Keratinocyte (primary cell): ENCODE measurements at regions not wholly inside any gene's neighbourhood (a gene's known extent, or its start where the extent isn't known, plus 50 kb on each side); places are given as distances from the start of the nearest gene placed in this dataset.

Experiments
- DNase-seq: peaks from one replicate; pipeline ENCODE4 v3.0.0-alpha.2; 2011; ENCODE audit warnings: low read depth, missing footprints, low spot score
- FAIRE-seq: peaks from 2 replicates; lab custom pipeline; 2011; peaks lifted over from hg19 to GRCh38; lab: Jason Lieb, UNC
- H2AFZ ChIP-seq: 2 replicates; pipeline ENCODE4 v1.6.0; 2012; ENCODE audit warnings: low read length, control low read depth, inconsistent platforms; ENCODE audit not compliant: control insufficient read depth
- H3K27ac ChIP-seq: 2 replicates; pipeline ENCODE4 v1.5.1; 2011; ENCODE audit warnings: low read length; ENCODE audit not compliant: control insufficient read depth, insufficient read depth
- H3K27me3 ChIP-seq: 3 replicates; pipeline ENCODE4 v1.6.0; 2011; ENCODE audit warnings: low read length; ENCODE audit not compliant: control insufficient read depth, insufficient read depth; ENCODE audit errors: extremely low read depth
- H3K36me3 ChIP-seq, 2 experiments: 2 replicates in 1 of 2; 3 replicates in 1 of 2; pipeline ENCODE4 v1.5.1; 2011; ENCODE audit warnings: low read length in 2 of 2, mild to moderate bottlenecking in 1 of 2; ENCODE audit not compliant: control insufficient read depth in 2 of 2, insufficient read depth in 2 of 2; ENCODE audit errors: extremely low read depth in 1 of 2
- H3K4me1 ChIP-seq: 3 replicates; pipeline ENCODE4 v1.5.1; 2011; ENCODE audit warnings: low read length; ENCODE audit not compliant: control insufficient read depth, insufficient read depth; ENCODE audit errors: extremely low read depth
- H3K4me2 ChIP-seq: 3 replicates; pipeline ENCODE4 v1.6.0; 2011; ENCODE audit warnings: low read depth, low read length; ENCODE audit not compliant: control insufficient read depth, insufficient read depth; ENCODE audit errors: extremely low read depth
- H3K4me3 ChIP-seq, 3 experiments: fragments of 200-600 bp in 1 of 3; sonication (generic) in 1 of 3; 2 replicates in 2 of 3; 3 replicates in 1 of 3; pipeline ENCODE4 v1.5.1; 2011 to 2016; ENCODE audit warnings: low read length in 3 of 3, mild to moderate bottlenecking in 3 of 3, control low read depth in 2 of 3, inconsistent platforms in 1 of 3, low read depth in 1 of 3, mixed read lengths in 1 of 3, mixed run types in 1 of 3, moderate library complexity in 1 of 3; ENCODE audit not compliant: control insufficient read depth in 2 of 3, insufficient read depth in 2 of 3; ENCODE audit errors: extremely low read depth in 1 of 3
- H3K79me2 ChIP-seq: 2 replicates; pipeline ENCODE4 v1.6.0; 2012; ENCODE audit warnings: low read length; ENCODE audit not compliant: control insufficient read depth, insufficient read depth
- H3K9ac ChIP-seq: 3 replicates; pipeline ENCODE4 v1.6.0; 2011; ENCODE audit warnings: low read length; ENCODE audit not compliant: control insufficient read depth, insufficient read depth; ENCODE audit errors: extremely low read depth
- H3K9me1 ChIP-seq: 3 replicates; pipeline ENCODE4 v1.6.0; 2011; ENCODE audit warnings: low read length; ENCODE audit not compliant: control insufficient read depth, insufficient read depth; ENCODE audit errors: extremely low read depth
- H3K9me3 ChIP-seq: 2 replicates; pipeline ENCODE4 v1.5.1; 2012; ENCODE audit warnings: low read depth, low read length; ENCODE audit not compliant: control insufficient read depth
- H4K20me1 ChIP-seq: 3 replicates; pipeline ENCODE4 v1.6.0; 2011; ENCODE audit warnings: low read length; ENCODE audit not compliant: control insufficient read depth, insufficient read depth; ENCODE audit errors: extremely low read depth
- CTCF ChIP-seq, 3 experiments: IDR thresholded peaks in 1 of 3; conservative IDR thresholded peaks in 1 of 3; optimal IDR thresholded peaks in 1 of 3; 2 replicates in 2 of 3; 3 replicates in 1 of 3; pipeline versions ENCODE3 to v1.5.1; 2011; ENCODE audit warnings: low read length in 3 of 3, mild to moderate bottlenecking in 3 of 3, moderate library complexity in 2 of 3, control low read depth in 1 of 3, inconsistent platforms in 1 of 3; ENCODE audit not compliant: insufficient read depth in 2 of 3; ENCODE audit errors: extremely low read depth in 1 of 3
- EZH2 ChIP-seq: IDR thresholded peaks from one replicate; pipeline ENCODE4 v1.6.1; 2012; ENCODE audit warnings: inconsistent platforms, mild to moderate bottlenecking, low read length, moderate library complexity
- dilution Hi-C: fragments of 300-500 bp; cut with MboI; formaldehyde crosslinking; loops from one replicate; pipeline ENCODE4 v1.7.0; 2020; ENCODE audit warnings: low sequenced_read_pairs; ENCODE audit not compliant: extremely low pct_ligation_motif_present

GRCh38 chr6:145073811-145074210 is 661.5 kb downstream of the EPM2A start:
- H3K79me2 ChIP-seq, result no peaks in the 10 kb centered on the region
- no peaks in the 10 kb centered on the region for H3K4me1 ChIP-seq
- H3K9me1 ChIP-seq, result no peaks in the 10 kb centered on the region
- H3K4me3 ChIP-seq, result no peak overlapping the region
- dilution Hi-C loops, result no loop called here
- no peak overlapping the region for H2AFZ ChIP-seq
- no peak for TF ChIP-seq EZH2
- TF ChIP-seq CTCF (optimal IDR thresholded peaks at IDR 0.05 in 1 of 3, IDR thresholded peaks at IDR 0.05 in 1 of 3, conservative IDR thresholded peaks at IDR 0.05 in 1 of 3; ENCODE audit: extremely low read depth in 1 of 3, insufficient read depth in 2 of 3, low read length in 3 of 3), result no peak
- no peaks in the 10 kb centered on the region for H3K36me3 ChIP-seq
- H3K27me3 ChIP-seq, result no peaks in the 10 kb centered on the region
- DNase-seq (no peak), FAIRE-seq (no peak)
- H3K4me2 ChIP-seq, result no peak overlapping the region
- no peak overlapping the region for H3K9ac ChIP-seq
- no peaks in the 10 kb centered on the region for H4K20me1 ChIP-seq
- no peaks in the 10 kb centered on the region for H3K9me3 ChIP-seq
- H3K27ac ChIP-seq, result no peak overlapping the region

- FAIRE-seq (no peak), DNase-seq (no peak)
- H2AFZ ChIP-seq, result no peak overlapping the region
- H3K4me2 ChIP-seq, result no peak overlapping the region
- H3K9me1 ChIP-seq, result no peaks in the 10 kb centered on the region
- H3K36me3 ChIP-seq, result no peaks in the 10 kb centered on the region
- H3K27me3 ChIP-seq, result no peaks in the 10 kb centered on the region
- no peaks in the 10 kb centered on the region for H4K20me1 ChIP-seq
- no peak overlapping the region for H3K27ac ChIP-seq
- TF ChIP-seq EZH2 (no peak), CTCF (optimal IDR thresholded peaks at IDR 0.05 in 1 of 3, IDR thresholded peaks at IDR 0.05 in 1 of 3, conservative IDR thresholded peaks at IDR 0.05 in 1 of 3; ENCODE audit: extremely low read depth in 1 of 3, insufficient read depth in 2 of 3, low read length in 3 of 3) (no peak)
- H3K79me2 ChIP-seq, result no peaks in the 10 kb centered on the region
- H3K4me1 ChIP-seq, result no peaks in the 10 kb centered on the region
- no peaks in the 10 kb centered on the region for H3K9me3 ChIP-seq
- H3K9ac ChIP-seq, result no peak overlapping the region
- dilution Hi-C loops, result no loop called here
- H3K4me3 ChIP-seq, result no peak overlapping the region
Observed at GRCh38 chr6:145074805-145075204, 660.5 kb downstream of the EPM2A start.
